ENCODE measurements at regions not wholly inside any gene's neighbourhood (a gene's known extent, or its start where the extent isn't known, plus 50 kb on each side); places are given as distances from the start of the nearest gene placed in this dataset.

GRCh38 chr15:27623149-27623548 is 476.0 kb downstream of the OCA2 start:
- TF ChIP-seq CTCF (IDR thresholded peaks at IDR 0.05) (no peak), ZNF302 (CRISPR knock-in tag; IDR thresholded peaks at IDR 0.05) (no peak), SMC3 (IDR thresholded peaks at IDR 0.05) (no peak), EP300 (IDR thresholded peaks at IDR 0.05) (no peak)
